ENCODE measurements at regions not wholly inside any gene's neighbourhood (a gene's known extent, or its start where the extent isn't known, plus 50 kb on each side); places are given as distances from the start of the nearest gene placed in this dataset.

- no peak for TF ChIP-seq POLR2AphosphoS5 (IDR thresholded peaks at IDR 0.05)
- no peak for TF ChIP-seq POLR2A (IDR thresholded peaks at IDR 0.05)
These were observed 559.9 kb upstream of the ATP2B1 start for GRCh38 chr12:90268574-90268973.

Measured in gastroesophageal sphincter (tissue), 2 donors.